ENCODE measurements at regions not wholly inside any gene's neighbourhood (a gene's known extent, or its start where the extent isn't known, plus 50 kb on each side); places are given as distances from the start of the nearest gene placed in this dataset.

DNA sequence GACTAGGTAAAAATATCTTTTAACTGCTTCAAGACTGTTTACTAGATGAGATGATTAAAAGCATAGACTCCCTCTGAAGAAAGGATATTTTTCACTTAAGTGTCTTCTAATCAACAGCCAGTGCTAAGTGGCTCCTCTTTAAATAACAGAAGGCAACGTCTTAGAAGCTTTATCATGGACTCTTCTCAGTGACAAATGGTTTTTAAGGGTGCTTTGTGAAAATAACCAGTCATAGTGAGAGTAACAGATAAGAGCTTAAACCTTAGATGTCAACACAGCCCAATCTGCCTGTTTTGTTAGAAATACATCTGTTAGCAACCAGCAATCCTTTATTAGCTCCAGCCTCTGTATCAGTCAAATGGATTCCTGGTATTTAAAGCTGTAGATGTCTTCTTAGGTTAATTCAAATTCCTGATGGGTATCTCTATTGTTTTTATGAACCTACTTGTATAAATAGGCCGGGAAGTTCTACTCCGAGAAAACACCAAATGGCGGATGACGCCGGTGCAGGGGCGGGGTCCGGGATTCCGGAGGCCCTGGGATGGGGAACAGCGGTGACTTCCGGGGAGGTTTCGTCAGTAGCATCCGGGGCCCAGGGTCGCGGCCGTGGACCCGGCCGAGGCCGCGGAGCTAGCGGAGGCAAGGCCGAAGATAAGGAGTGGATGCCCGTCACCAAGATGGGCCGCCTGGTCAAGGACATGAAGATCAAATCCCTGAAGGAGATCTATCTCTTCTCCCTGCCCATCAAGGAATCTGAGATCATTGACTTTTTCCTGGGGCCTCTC, 285.4 kb downstream of the GPR37 start:
- WGBS (ENCODE audit: insufficient coverage) = 92% methylated on average over 24 of the region's 24 CpGs
- ATAC-seq = no peak

DNA sequence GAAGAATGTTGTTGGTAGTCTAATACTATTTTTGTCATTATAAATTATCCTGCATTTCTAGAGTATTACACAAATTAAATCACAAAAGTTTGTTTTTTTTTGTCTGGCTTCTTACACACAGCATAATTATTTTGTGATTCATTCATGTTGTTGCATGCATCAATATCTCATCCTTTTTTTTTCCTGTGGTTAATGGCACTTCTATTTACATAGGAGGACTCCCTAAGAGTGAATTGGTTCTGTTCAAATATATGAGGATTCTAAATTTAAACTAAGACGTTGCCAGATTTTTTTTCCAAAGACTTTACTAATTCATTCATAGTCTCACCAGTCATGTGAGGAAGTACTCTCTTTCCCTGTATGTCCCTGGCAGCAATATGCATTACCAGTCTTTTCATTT, 303.3 kb downstream of the GPR37 start:
- Mint-ChIP-seq H3K36me3 (no peaks in the 10 kb centered on the region), H3K9me3 (peaks cover 5 to 9% of the 10 kb centered on the region in 2 donors), H3K4me1 (no peaks in the 10 kb centered on the region), H3K27me3 (ENCODE audit: low read depth in 2 of 2) (no peaks in the 10 kb centered on the region), H3K4me3 (no peak overlapping the region), H3K27ac (no peak overlapping the region)
- no peaks in the 10 kb centered on the region for H3K27me3 ChIP-seq (ENCODE audit: control insufficient read depth, insufficient read depth, low read length)
- ATAC-seq (no peak), DNase-seq (no peak)
- H3K27ac ChIP-seq (ENCODE audit: low read length) = no peak overlapping the region
- no peaks in the 10 kb centered on the region for H3K4me1 ChIP-seq (ENCODE audit: control insufficient read depth, insufficient read depth, low read length)
- no peaks in the 10 kb centered on the region for H3K36me3 ChIP-seq (ENCODE audit: control insufficient read depth, insufficient read depth, low read length)
- WGBS (ENCODE audit: insufficient coverage) = 50% methylated on average over 1 of the region's 1 CpG
- TF ChIP-seq, protein P1, sequence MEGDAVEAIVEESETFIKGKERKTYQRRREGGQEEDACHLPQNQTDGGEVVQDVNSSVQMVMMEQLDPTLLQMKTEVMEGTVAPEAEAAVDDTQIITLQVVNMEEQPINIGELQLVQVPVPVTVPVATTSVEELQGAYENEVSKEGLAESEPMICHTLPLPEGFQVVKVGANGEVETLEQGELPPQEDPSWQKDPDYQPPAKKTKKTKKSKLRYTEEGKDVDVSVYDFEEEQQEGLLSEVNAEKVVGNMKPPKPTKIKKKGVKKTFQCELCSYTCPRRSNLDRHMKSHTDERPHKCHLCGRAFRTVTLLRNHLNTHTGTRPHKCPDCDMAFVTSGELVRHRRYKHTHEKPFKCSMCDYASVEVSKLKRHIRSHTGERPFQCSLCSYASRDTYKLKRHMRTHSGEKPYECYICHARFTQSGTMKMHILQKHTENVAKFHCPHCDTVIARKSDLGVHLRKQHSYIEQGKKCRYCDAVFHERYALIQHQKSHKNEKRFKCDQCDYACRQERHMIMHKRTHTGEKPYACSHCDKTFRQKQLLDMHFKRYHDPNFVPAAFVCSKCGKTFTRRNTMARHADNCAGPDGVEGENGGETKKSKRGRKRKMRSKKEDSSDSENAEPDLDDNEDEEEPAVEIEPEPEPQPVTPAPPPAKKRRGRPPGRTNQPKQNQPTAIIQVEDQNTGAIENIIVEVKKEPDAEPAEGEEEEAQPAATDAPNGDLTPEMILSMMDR (IDR thresholded peaks at IDR 0.05) = no peak
- H3K4me3 ChIP-seq (ENCODE audit: low read length) = no peak overlapping the region
- intact Hi-C loops (cut with micrococcal nuclease) = no loop called here
- no peaks in the 10 kb centered on the region for H3K9me3 ChIP-seq (ENCODE audit: control insufficient read depth, insufficient read depth, low read length)

More for the DNA sequence above, 285.4 kb downstream of the GPR37 start:
- Mint-ChIP-seq H3K36me3 (no peaks in the 10 kb centered on the region), H3K27me3 (ENCODE audit: low read depth in 2 of 2) (no peaks in the 10 kb centered on the region), H3K27ac (no peak overlapping the region), H3K4me3 (no peak overlapping the region), H3K9me3 (peaks cover 4 to 5% of the 10 kb centered on the region in 2 donors), H3K4me1 (no peaks in the 10 kb centered on the region)
- H3K4me3 ChIP-seq (ENCODE audit: low read length) = no peak overlapping the region
- no peaks in the 10 kb centered on the region for H3K36me3 ChIP-seq (ENCODE audit: control insufficient read depth, insufficient read depth, low read length)
- intact Hi-C loops (cut with micrococcal nuclease) = no loop called here
- no peak overlapping the region for H3K27ac ChIP-seq (ENCODE audit: low read length)
- no peaks in the 10 kb centered on the region for H3K9me3 ChIP-seq (ENCODE audit: control insufficient read depth, insufficient read depth, low read length)
- DNase-seq = no peak
- TF ChIP-seq, protein P1 (IDR thresholded peaks at IDR 0.05) = no peak
- H3K4me1 ChIP-seq (ENCODE audit: control insufficient read depth, insufficient read depth, low read length) = no peaks in the 10 kb centered on the region
- H3K27me3 ChIP-seq (ENCODE audit: control insufficient read depth, insufficient read depth, low read length) = no peaks in the 10 kb centered on the region

DNA sequence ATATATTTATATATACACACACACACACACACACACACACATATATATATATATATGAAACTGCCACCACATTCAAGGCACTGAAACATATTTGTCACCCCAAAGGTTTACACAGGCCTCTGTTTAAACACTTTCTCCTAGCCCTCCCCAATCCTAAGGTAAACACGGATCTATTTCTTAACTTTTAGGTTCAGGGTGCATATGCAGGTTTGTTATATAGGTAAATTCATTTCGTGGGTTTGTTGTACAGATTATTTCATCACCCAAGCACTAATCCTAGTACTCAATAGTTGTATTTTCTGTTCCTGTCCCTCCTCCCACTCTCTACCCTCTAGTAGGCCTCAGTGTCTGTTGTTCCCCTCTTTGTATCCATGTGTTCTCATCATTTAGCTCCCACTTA, 305.0 kb downstream of the GPR37 start:
- DNase-seq (no peak), ATAC-seq (no peak)
- intact Hi-C loops (cut with micrococcal nuclease) = no loop called here
- Mint-ChIP-seq H3K4me1 (no peaks in the 10 kb centered on the region), H3K27me3 (ENCODE audit: low read depth in 2 of 2) (no peaks in the 10 kb centered on the region), H3K4me3 (no peak overlapping the region), H3K9me3 (peaks cover 6% of the 10 kb centered on the region in 2 donors), H3K36me3 (no peaks in the 10 kb centered on the region), H3K27ac (no peak overlapping the region)
- TF ChIP-seq, protein P1 (IDR thresholded peaks at IDR 0.05) = no peak
- no CpG with 5 or more reads among the region's 2 CpGs for WGBS (ENCODE audit: insufficient coverage)
- Histone ChIP-seq H3K27ac (ENCODE audit: low read length) (no peak overlapping the region), H3K27me3 (ENCODE audit: control insufficient read depth, insufficient read depth, low read length) (no peaks in the 10 kb centered on the region), H3K4me1 (ENCODE audit: control insufficient read depth, insufficient read depth, low read length) (no peaks in the 10 kb centered on the region), H3K9me3 (ENCODE audit: control insufficient read depth, insufficient read depth, low read length) (no peaks in the 10 kb centered on the region), H3K4me3 (ENCODE audit: low read length) (no peak overlapping the region), H3K36me3 (ENCODE audit: control insufficient read depth, insufficient read depth, low read length) (no peaks in the 10 kb centered on the region)

DNA sequence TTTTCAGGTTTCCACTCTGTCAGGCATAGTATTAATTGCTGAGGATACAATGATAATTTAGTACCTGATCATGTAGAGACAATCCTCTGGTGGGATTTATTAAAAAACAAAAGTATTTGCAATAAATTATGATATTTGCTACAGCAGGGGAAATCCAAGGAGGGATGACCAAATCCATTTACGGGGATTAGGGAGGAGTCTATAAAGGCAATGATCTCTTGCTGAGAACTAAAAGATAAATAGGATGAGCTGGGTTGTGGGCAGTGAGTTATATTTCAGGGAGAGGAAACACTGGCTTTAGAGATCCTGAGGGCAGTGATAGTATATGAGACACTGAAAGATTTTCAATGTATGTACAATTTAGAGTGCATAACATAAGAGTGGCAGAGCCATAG, 305.5 kb downstream of the GPR37 start:
- Histone ChIP-seq H3K27me3 (ENCODE audit: control insufficient read depth, insufficient read depth, low read length) (no peaks in the 10 kb centered on the region), H3K4me1 (ENCODE audit: control insufficient read depth, insufficient read depth, low read length) (no peaks in the 10 kb centered on the region), H3K36me3 (ENCODE audit: control insufficient read depth, insufficient read depth, low read length) (no peaks in the 10 kb centered on the region), H3K4me3 (ENCODE audit: low read length) (no peak overlapping the region), H3K27ac (ENCODE audit: low read length) (no peak overlapping the region), H3K9me3 (ENCODE audit: control insufficient read depth, insufficient read depth, low read length) (no peaks in the 10 kb centered on the region)
- no peak overlapping the region for H3K4me3 Mint-ChIP-seq
- ATAC-seq = no peak
- DNase-seq = no peak
- no peak overlapping the region for H3K27ac Mint-ChIP-seq
- H3K9me3 Mint-ChIP-seq = peaks cover 3 to 10% of the 10 kb centered on the region in 2 donors
- no peaks in the 10 kb centered on the region for H3K36me3 Mint-ChIP-seq
- 94% methylated on average over 1 of the region's 1 CpG for WGBS (ENCODE audit: insufficient coverage)
- TF ChIP-seq, protein P1 (IDR thresholded peaks at IDR 0.05) = no peak
- H3K4me1 Mint-ChIP-seq = no peaks in the 10 kb centered on the region
- intact Hi-C loops (cut with micrococcal nuclease) = no loop called here
- no peaks in the 10 kb centered on the region for H3K27me3 Mint-ChIP-seq (ENCODE audit: low read depth in 2 of 2)

Measured in natural killer cell (primary cell).